NCI-H2196 (cell line): ENCODE measurements at regions not wholly inside any gene's neighbourhood (a gene's known extent, or its start where the extent isn't known, plus 50 kb on each side); places are given as distances from the start of the nearest gene placed in this dataset.
"Not testable (repeated sequence)": the region's sequence is repeated elsewhere in the genome, so short reads cannot be mapped to it uniquely, and the experiment has no call there.

Experiments used
- DNase-seq: peaks from one replicate; lab custom pipeline; 2025; ENCODE audit not compliant: unreplicated experiment; lab: John Stamatoyannopoulos, UW

DNA sequence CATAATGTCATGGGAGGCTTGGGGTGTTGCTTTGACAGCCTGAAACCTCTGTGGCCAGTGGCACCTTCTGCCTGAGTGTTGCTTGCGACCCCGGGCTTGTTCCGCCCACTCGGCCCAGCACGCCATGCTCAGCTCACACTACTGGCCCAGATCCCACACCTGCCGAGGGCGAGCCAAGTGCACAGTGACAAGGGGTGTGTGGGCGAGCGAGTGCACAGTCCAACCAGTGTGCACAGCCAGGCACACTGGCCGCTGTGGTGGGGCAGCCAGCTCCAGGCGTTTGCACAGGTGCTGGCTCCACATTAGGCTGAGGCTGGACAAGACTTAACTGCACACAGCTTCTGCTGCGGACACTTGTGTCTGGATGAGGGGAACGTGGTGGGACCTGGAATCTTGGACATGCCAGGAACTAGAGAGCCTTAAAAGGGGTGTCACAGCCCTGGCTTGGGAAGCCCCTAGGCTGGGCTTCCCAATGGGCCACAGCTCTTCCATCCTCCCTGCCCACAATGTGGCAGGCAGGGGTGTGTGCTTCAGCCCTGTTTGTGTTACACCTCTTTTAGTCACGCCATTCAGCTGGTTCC, 609.2 kb upstream of the FOXG1 start:
- no peak for DNase-seq

DNA sequence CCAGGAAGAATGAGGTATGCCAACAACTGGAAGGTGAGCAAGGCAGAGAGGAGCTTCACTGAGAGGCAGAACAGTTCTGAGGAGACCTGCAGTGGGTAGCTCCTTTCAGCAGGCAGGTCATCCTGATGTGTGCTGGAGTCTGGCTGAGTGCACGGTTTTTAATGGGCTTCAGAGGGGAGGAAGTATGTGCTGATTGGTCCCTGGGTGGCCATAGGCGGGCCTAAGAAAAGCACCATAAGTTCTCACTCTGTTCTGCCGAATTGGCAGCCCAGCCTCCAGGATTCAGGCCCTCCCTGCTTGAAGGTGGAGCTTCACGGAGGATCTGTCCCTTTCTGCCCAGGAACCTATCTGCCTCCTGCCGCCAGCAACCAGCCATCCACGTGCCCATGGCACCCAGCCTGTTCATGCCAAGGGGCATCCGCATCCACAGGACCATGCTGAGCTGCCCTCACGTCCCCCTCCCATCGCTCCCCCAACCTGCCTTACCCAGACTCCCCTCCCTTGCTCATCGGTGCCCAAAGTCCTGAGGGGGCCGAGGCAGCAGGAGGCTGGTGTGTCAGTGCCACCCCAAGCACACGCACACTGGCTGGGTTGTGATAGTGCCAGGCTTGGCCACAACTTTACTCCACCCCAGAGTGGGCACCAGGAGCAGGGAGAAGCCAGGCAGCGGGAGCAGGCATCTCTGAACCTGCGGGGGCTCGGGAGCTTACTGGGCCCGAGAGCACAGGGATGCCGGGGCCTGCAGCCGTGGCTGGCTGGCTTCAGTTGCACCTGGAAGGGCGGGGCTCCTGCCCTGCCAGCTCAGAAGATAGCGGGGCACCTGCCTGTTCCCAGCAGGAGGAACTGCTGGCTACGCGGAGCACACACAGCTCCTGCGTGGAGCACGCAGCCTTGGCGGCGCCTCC, 608.4 kb upstream of the FOXG1 start:
- DNase-seq = no peak

DNA sequence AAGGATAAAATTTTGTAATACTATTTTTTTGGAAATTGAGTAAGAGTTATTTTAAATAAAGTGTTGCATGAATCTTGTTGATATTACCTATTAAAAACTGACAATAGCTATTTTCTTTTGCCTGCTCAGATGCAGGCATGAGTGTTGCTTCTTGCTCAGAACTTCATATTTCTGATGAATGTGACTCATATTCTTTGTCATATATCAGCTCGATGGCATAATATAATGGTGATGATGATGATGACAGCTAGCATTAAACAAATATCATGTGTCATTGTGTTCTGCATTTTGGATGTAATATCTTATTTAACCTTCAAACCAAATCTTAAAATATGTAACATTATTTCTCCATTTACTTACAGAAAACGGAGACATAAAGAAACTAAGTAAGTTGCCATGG, 605.5 kb upstream of the FOXG1 start:
- no peak for DNase-seq

DNA sequence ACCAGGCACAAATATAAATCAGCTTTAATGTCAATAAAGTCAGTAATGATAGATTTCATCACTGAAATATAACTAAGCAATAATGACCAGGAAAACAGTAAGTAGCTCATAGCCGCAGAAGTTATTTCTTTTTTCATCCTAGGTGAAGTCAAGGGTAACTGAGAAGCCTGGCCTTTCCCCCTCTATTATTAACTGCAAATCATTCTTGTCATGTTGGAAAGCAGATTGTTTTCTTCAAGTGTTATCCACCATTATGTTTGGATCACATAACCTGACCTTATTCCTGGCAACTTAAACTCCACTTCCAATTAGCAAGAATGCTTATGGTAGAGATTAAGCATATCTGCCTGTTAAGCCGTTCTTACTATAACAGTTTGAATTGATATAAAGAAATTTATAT, 603.4 kb upstream of the FOXG1 start:
- no peak for DNase-seq

DNA sequence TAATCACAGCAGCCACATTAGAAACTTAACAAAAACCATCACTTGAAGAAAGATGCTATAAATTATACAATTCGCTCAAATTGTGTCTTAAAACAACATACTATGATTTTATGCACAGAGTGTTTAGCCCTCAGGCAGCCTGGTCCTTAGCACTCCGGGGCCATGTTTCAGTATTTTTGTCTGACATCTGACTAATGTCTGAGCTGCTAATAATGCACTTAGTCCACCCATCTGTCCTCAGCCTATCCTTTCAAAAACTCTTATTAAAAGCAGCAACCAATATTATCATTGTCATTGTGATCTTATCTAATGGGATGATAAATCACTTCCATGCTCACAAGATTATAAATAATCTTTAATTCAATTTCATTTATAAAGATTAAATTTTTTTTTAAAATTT, 602.7 kb upstream of the FOXG1 start:
- DNase-seq = no peak

DNA sequence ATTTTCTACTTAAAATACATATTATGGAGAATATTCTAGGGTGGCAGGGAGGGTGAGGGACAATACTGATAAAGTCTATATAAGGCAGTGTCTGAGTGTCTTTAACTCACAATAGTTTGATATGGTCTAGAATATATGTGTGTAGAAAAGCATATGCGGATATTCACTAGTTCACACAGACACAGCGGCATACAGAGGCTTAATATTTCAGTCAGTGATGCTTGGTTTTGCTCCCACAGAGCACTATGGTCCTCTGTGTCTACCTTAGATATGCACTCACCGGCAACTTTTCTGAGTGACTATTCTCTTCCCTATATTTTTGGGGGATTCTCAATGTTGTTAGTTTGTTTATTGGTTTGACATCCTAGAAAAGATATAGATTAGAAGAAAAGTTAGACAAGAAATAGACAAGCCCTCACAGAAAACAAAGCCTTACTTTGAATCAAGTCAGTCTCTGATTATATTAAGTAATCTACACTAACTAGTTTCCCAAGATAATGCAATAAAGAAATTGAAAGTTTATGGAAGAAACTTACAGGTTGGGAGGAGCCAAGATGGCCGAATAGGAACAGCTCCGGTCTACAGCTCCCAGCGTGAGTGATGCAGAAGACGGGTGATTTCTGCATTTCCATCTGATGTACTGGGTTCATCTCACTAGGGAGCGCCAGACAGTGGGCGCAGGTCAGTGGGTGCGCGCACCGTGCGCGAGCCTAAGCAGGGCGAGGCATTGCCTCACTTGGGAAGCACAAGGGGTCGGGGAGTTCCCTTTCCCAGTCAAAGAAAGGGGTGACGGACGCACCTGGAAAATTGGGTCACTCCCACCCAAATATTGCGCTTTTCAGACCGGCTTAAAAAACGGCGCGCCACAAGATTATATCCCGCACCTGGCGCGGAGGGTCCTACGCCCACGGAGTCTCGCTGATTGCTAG, 578.4 kb upstream of the FOXG1 start:
- DNase-seq = not testable (repeated sequence)

DNA sequence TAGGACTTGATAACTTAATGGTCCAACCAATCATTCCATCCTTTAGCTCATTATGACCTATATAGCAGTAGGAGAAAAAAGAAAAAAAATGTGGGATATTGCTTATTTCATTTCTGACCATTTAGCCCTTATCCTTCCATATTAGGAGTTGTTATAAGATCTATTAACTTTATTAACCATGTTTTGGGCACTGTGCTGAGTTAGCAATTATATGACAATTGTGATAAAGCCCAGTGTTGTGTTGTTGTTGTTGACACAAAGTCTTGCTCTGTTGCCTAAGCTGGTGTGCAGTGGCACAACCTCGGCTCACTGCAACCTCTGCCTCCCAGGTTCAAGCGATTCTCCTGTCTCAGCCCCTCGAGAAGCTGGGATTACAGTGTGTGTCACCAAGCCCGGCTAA, 569.7 kb upstream of the FOXG1 start:
- no peak for DNase-seq

DNA sequence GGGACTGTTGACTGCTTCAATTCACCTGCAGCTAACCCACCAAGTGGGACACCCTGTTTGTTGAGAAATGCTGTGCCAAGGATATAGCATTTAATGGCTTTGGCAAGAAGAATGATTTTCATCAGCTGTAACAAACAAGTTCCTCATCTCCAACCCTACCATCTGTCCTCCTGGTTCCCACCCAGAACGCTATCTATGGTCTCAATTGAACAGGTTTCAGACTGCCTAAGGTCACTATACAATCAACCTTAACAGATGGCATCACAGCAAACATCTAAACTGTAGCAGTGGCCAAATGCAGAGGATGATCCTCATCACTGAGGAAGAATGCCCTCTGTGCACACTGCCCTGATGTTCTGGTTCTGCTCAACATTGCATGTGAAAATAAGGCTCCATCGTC, 546.2 kb upstream of the FOXG1 start:
- no peak for DNase-seq

DNA sequence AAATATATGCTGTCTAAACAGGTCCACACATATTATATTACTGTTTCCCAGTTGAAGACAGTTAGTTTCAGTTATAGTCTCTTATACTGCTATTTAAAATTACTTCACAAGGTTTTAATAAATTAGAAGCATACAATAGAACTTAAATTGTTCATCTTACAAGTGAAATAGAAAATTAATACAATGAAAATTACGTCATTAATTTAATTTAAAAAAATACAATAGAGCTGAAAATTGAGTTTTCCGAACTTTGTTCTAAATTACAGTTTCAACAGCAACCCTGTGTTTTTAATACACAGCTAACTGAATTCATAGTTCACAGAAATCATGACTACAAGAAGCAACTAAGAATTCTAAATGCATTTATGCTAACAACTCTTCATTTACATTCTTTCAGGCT, 525.7 kb upstream of the FOXG1 start:
- DNase-seq = no peak

DNA sequence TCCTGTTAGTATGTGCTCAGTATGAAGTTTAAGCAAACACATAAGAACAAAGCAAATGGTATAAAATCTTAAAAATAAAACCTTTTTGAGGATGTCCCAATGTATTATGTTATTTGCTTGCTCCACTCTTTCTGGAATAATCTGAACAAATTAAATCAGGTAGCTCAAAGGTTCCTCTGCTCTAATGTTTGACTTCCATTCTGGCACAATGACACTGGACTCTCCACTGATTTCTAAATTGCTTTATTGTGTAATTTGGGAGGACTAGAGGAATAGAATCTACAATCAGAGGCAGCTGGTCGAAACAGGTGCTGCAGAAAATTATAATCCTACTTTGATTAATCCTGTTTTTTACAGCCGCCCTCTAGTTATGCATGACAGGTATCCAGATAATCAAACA, 523.7 kb upstream of the FOXG1 start:
- DNase-seq = no peak

DNA sequence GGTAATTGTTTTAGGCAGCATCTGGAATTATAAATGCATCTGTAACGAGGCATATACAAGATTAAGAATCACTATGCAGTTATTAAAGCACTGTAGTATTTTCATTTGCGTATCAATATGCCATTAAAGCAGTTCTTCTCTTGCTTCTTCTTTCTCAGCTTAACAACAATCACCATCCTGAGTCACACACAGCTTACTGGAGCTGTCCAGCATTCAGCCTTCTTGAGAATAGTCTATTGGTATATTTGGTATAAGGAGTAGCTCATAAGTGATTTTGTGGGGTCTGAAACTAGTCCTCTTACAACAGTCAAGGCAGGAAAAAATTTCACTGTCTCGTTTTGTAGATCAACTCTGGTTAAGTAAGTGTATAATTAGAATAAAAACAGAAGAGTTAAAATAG, 523.0 kb upstream of the FOXG1 start:
- DNase-seq = no peak

DNA sequence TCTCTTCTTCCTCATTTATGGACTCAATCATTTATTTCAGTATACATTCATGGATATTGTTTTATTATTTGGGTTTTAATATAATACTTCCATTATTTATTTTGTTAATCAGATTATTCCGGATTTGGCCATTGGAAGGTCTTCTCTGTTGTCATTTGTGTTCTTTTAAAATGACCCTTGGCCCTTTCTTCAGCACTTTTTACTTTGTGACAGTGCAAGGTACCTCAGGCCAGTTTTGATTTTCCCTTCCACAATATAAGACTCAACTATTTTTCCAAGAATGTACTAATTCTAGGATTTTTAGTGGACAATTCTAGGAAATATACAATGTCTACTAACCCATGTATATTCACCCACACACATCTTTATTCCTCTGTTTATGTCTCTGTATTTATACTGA, 521.4 kb upstream of the FOXG1 start:
- no peak for DNase-seq

DNA sequence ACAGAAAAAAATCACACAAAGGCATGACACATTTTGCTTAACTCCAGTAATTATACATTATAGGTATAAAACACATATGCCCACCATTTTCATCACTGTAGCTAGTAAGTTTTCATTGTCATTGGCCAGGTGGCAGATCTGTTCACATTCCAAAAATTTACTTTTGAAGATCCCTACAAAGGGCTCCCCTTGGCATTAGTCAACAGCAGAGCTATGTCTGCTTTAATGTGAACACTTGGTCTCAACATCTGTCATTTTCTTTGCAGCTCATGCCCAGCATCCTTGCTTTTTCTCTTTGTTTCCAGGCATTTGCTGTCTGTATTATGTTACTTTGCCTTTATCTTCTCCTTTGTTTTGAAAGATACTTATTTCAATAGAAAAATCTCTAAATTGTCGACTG, 519.1 kb upstream of the FOXG1 start:
- no peak for DNase-seq

DNA sequence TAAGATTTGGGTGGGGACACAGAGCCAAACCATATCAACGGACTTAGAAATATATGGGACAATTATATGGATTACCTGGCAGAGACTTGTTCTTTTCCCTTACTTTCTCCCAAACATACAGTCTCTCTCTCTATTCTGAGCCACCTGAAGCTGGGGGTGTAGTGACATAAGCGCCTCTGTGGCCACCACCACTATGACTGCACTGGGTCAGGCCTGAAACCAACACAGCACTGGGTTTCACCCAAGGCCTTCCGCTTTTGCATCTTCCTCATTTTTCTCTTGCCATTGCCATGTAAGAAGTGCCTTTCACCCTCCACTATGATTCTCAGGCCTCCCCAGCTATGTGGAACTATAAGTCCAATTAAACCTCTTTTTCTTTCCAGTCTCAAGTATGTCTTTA, 514.5 kb upstream of the FOXG1 start:
- DNase-seq = not testable (repeated sequence)

DNA sequence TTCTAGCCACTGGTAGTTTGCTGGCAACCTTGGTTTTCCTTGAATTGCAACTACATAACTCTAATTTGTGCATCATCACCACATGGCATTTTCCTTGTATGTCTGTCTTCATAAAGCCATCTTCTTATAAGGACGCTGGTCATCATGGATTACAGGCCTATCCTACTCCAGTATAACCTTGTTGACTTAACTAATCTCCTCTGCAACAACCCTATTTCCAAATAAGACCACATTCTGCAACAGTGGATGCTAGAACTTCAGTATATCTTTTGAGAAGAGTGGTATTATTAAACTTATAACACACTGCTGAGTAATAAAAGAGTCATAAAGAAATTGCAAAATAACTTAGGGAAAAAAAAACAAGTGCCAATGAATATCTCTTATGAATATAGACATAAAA, 511.8 kb upstream of the FOXG1 start:
- DNase-seq = no peak

DNA sequence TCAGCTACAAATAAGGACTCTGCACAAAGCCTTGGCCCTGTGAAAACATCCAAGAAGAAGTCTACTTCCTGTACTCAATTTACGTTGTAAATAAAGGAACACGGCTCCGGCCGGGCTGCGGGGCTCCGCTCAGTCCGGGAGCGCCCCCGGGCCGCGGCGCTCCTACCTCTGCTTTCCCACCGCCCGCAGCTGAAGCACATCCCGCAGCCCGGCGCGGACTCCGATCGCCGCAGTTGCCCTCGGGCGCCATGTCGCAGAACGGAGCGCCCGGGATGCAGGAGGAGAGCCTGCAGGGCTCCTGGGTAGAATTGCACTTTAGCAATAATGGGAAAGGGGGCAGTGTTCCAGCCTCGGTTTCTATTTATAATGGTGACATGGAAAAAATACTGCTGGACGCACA, 502.3 kb upstream of the FOXG1 start:
- no peak for DNase-seq

DNA sequence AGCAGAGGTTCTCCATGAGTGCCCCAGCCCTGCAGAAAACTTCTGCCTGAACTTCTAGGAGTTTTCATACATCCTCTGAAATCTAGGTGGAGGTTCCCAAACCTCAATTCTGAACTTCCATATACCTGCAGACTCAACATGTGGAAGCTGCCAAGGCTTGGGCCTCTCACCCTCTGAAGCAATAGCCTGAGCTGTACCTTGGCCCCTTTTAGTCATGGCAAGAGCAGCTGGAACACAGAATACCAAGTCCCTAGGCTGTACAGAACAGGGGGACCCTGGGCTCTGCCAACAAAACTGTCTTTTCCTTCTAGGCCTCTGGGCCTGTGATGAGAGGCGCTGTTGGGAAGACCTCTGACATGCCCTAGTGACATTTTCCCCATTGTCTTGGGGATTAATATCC, 494.3 kb upstream of the FOXG1 start:
- no peak for DNase-seq

DNA sequence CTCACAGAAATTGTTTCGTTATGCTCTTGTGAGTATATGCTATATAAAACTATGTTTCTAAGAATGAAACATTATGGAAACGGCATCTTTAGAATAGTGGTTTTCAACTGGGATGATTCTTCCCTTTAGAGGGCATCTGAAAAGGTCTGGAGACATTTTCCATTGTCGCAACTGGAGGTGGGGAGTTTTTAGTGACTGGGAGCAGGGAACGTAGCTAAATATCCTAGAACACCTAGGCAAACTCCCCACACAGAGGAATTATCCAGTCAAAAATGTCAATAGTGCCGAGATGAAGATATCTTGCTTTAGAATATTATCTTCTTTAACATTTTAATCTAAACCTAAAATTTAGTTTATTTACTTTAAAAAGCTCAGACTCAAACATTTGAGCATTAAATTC, 486.1 kb upstream of the FOXG1 start:
- DNase-seq = no peak

DNA sequence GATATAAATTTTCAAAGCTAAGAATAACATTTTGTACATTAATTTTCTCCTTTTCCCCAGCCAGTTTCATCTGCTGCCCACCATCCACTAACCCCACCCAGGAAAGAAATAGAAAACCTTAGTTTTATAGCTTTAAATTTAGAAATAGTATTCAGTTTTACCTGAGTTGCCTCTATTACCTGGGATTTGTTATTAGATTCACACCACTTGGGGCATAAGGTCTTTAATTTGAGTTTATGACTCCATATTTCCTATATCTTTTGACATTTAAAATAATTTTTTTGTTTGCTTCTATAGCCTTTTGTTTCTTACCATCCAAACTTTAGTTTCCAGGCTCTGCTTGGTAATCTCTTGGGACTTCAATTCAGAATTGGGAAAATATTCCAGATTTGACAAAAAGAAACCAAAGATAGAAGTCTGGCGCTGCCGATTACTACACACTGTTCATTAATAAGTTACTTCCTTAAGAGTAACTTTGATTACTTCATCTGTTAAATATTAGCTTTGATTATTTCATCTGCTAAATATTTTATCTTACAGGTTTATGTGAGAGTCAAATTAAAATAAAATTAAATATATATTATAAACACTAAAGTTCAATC, 485.5 kb upstream of the FOXG1 start:
- DNase-seq = no peak

DNA sequence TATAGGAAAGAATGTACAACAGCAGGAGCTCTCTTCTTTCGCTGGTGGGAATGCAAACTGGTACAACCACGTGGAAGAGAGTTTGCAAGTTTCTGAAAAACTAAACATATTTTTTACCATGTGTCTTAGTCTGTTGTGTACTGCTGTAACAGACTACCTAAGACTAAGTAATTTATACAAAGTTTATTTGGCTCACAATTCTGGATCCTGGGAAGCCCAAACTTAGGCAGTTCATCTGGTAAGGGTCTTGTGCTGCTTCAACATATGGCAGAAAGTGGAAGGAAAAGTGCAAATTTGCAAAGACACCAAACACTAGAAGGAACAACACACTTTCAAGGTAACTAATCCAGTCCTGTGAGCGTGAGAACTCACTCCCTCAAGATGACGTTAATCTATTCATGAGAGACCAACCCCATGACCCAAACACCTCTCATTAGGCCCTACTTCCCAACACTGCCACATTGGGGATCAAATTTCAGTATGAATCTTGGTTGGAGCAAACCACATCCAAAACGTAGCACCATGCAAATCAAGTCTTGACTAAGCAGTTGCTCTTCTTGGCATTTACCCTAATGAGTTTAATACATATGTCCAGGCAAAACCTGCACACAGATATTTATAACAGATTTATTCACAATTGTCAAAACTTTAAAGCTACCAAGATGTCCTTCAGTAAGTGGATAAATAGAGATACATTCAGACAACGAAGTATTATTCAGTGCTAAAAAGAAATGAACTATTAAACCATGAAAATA, 481.9 kb upstream of the FOXG1 start:
- no peak for DNase-seq
